ENCODE measurements at regions not wholly inside any gene's neighbourhood (a gene's known extent, or its start where the extent isn't known, plus 50 kb on each side); places are given as distances from the start of the nearest gene placed in this dataset.

GRCh38 chr9:20023210-20023905, 234.5 kb upstream of the SLC24A2 start:
- no peak overlapping the region for H3K4me3 Mint-ChIP-seq (ENCODE audit: unreplicated experiment)
- H3K27me3 Mint-ChIP-seq (ENCODE audit: insufficient read depth, unreplicated experiment) = no peaks in the 10 kb centered on the region
- no peak for DNase-seq (ENCODE audit: unreplicated experiment)
- intact Hi-C loops (cut with micrococcal nuclease) = no loop called here
- ChIA-PET CTCF (no interaction called here), POLR2A (no interaction called here)
- TF ChIP-seq CTCF (IDR thresholded peaks at IDR 0.05; ENCODE audit: unreplicated experiment) = no peak
- H3K27ac Mint-ChIP-seq (ENCODE audit: low read depth, unreplicated experiment) = no peak overlapping the region
- BruUV-seq (replicated peaks) = no TSS peak
- peaks cover 8% of the 10 kb centered on the region for H3K9me3 Mint-ChIP-seq (ENCODE audit: unreplicated experiment)
- no peaks in the 10 kb centered on the region for H3K4me1 Mint-ChIP-seq (ENCODE audit: insufficient read depth, unreplicated experiment)
- H3K36me3 Mint-ChIP-seq (ENCODE audit: insufficient read depth, unreplicated experiment) = peaks cover 5% of the 10 kb centered on the region

- ChIA-PET CTCF (no interaction called here), POLR2A (no interaction called here)
- peaks cover 8% of the 10 kb centered on the region for H3K9me3 Mint-ChIP-seq (ENCODE audit: unreplicated experiment)
- intact Hi-C loops (cut with micrococcal nuclease) = no loop called here
- H3K36me3 Mint-ChIP-seq (ENCODE audit: insufficient read depth, unreplicated experiment) = peaks cover 5% of the 10 kb centered on the region
- no TSS peak for BruUV-seq (replicated peaks)
- no peak for DNase-seq (ENCODE audit: unreplicated experiment)
- no peak for TF ChIP-seq CTCF (IDR thresholded peaks at IDR 0.05; ENCODE audit: unreplicated experiment)
- H3K27me3 Mint-ChIP-seq (ENCODE audit: insufficient read depth, unreplicated experiment) = no peaks in the 10 kb centered on the region
- no peaks in the 10 kb centered on the region for H3K4me1 Mint-ChIP-seq (ENCODE audit: insufficient read depth, unreplicated experiment)
- no peak overlapping the region for H3K27ac Mint-ChIP-seq (ENCODE audit: low read depth, unreplicated experiment)
- H3K4me3 Mint-ChIP-seq (ENCODE audit: unreplicated experiment) = no peak overlapping the region
Observed at GRCh38 chr9:20022410-20022809, 233.6 kb upstream of the SLC24A2 start.

GRCh38 chr9:20016611-20017010, 227.8 kb upstream of the SLC24A2 start:
- no peaks in the 10 kb centered on the region for H3K4me1 Mint-ChIP-seq (ENCODE audit: insufficient read depth, unreplicated experiment)
- intact Hi-C loops (cut with micrococcal nuclease) = no loop called here
- CTCF ChIA-PET = no interaction called here
- POLR2A ChIA-PET = no interaction called here
- no peak for DNase-seq (ENCODE audit: unreplicated experiment)
- H3K27ac Mint-ChIP-seq (ENCODE audit: low read depth, unreplicated experiment) = no peak overlapping the region
- no TSS peak for BruUV-seq (replicated peaks)
- no peak overlapping the region for H3K4me3 Mint-ChIP-seq (ENCODE audit: unreplicated experiment)
- peaks cover 9% of the 10 kb centered on the region for H3K9me3 Mint-ChIP-seq (ENCODE audit: unreplicated experiment)
- TF ChIP-seq CTCF (IDR thresholded peaks at IDR 0.05; ENCODE audit: unreplicated experiment) = no peak
- H3K27me3 Mint-ChIP-seq (ENCODE audit: insufficient read depth, unreplicated experiment) = no peaks in the 10 kb centered on the region
- H3K36me3 Mint-ChIP-seq (ENCODE audit: insufficient read depth, unreplicated experiment) = no peaks in the 10 kb centered on the region

- Mint-ChIP-seq H3K9me3 (ENCODE audit: unreplicated experiment) (peaks cover 16% of the 10 kb centered on the region), H3K4me3 (ENCODE audit: unreplicated experiment) (no peak overlapping the region), H3K27me3 (ENCODE audit: insufficient read depth, unreplicated experiment) (no peaks in the 10 kb centered on the region), H3K4me1 (ENCODE audit: insufficient read depth, unreplicated experiment) (no peaks in the 10 kb centered on the region), H3K36me3 (ENCODE audit: insufficient read depth, unreplicated experiment) (no peaks in the 10 kb centered on the region), H3K27ac (ENCODE audit: low read depth, unreplicated experiment) (no peak overlapping the region)
- ChIA-PET POLR2A (no interaction called here), CTCF (interaction anchor here (0.6 to 1.3 kb wide), 3 partner anchors 29 to 520 kb away, joined by 3 to 4 read pairs (median 3); no protein-coding TSS in a partner anchor)
- intact Hi-C loops (cut with micrococcal nuclease) = no loop called here
- no peak for DNase-seq (ENCODE audit: unreplicated experiment)
- TF ChIP-seq CTCF (IDR thresholded peaks at IDR 0.05; ENCODE audit: unreplicated experiment) = no peak
- BruUV-seq (replicated peaks) = no TSS peak
Observed at GRCh38 chr9:20015427-20015931, 226.6 kb upstream of the SLC24A2 start.

All from MCF 10A (cell line).